Endothelial cell of umbilical vein (primary cell): ENCODE measurements at regions not wholly inside any gene's neighbourhood (a gene's known extent, or its start where the extent isn't known, plus 50 kb on each side); places are given as distances from the start of the nearest gene placed in this dataset.
A peak's percentile ranks its signal among the peaks of the same experiment; 100 is the strongest.
"Not testable (repeated sequence)": the region's sequence is repeated elsewhere in the genome, so short reads cannot be mapped to it uniquely, and the experiment has no call there.

Source experiments
- BruUV-seq: library from RNA; stranded (reverse); fragments of 400-500 nt; replicated peaks from 2 replicates; lab custom pipeline; 2021; lab: Mats Ljungman, UMichigan
- CTCF ChIA-PET: fragments of 300-600, 350-600 bp; sonication (Branson Sonifier 250); formaldehyde crosslinking; loops from one replicate; lab custom pipeline; 2021; ENCODE audit warnings: antibody characterized with exemption, inconsistent platforms; lab: Charles Lee
- POLR2A ChIA-PET: fragments of 300-600, 350-600 bp; sonication (Branson Sonifier 250); formaldehyde crosslinking; loops from one replicate; lab custom pipeline; 2021; ENCODE audit warnings: antibody characterized with exemption, inconsistent platforms; lab: Charles Lee
- DNase-seq: peaks from one replicate; pipeline ENCODE4 v3.0.0-alpha.2; 2011; ENCODE audit warnings: low read depth, low spot score
- FAIRE-seq: peaks from 2 replicates; lab custom pipeline; 2011; peaks lifted over from hg19 to GRCh38; lab: Jason Lieb, UNC
- H2AFZ ChIP-seq: 2 replicates; pipeline ENCODE4 v1.6.0; 2012; ENCODE audit warnings: low read depth, low read length, control low read depth, inconsistent platforms
- H3K27ac ChIP-seq: 2 replicates; pipeline ENCODE4 v1.5.1; 2011; ENCODE audit warnings: low read depth, mild to moderate bottlenecking, control low read depth, low read length, moderate library complexity; ENCODE audit not compliant: insufficient read depth
- H3K27me3 ChIP-seq, 2 experiments: 2 replicates each; pipeline versions ENCODE4 v1.6.0 to v1.6.1; 2011; ENCODE audit warnings: low read length in 2 of 2, mixed read lengths in 1 of 2; ENCODE audit not compliant: control insufficient read depth in 2 of 2, insufficient read depth in 2 of 2
- H3K36me3 ChIP-seq, 2 experiments: 2 replicates in 1 of 2; 3 replicates in 1 of 2; pipeline ENCODE4 v1.5.1; 2011; ENCODE audit warnings: low read length in 2 of 2, mild to moderate bottlenecking in 1 of 2, moderate library complexity in 1 of 2; ENCODE audit not compliant: control insufficient read depth in 2 of 2, insufficient read depth in 2 of 2; ENCODE audit errors: extremely low read depth in 1 of 2
- H3K4me1 ChIP-seq: 3 replicates; pipeline ENCODE4 v1.5.1; 2011; ENCODE audit warnings: mild to moderate bottlenecking, low read length; ENCODE audit not compliant: control insufficient read depth, insufficient read depth; ENCODE audit errors: extremely low read depth
- H3K4me2 ChIP-seq: 2 replicates; pipeline ENCODE4 v1.6.1; 2011; ENCODE audit warnings: low read length, control low read depth, mixed read lengths; ENCODE audit not compliant: insufficient read depth
- H3K4me3 ChIP-seq, 3 experiments: fragments of 200-600 bp in 1 of 3; sonication (generic), shearing (Covaris generic) in 1 of 3; replicated peaks in 1 of 3; 2 replicates each; pipeline ENCODE4 v1.5.1; 2011 to 2016; ENCODE audit warnings: control low read depth in 3 of 3, low read length in 3 of 3, mild to moderate bottlenecking in 2 of 3, inconsistent platforms in 1 of 3, low read depth in 1 of 3, moderate library complexity in 1 of 3; ENCODE audit not compliant: insufficient read depth in 1 of 3
- H3K79me2 ChIP-seq: 2 replicates; pipeline ENCODE4 v1.6.0; 2012; ENCODE audit warnings: low read length, inconsistent platforms; ENCODE audit not compliant: control insufficient read depth, insufficient read depth
- H3K9ac ChIP-seq: replicated peaks from 2 replicates; pipeline ENCODE3; 2011; ENCODE audit warnings: low read length, control low read depth; ENCODE audit not compliant: insufficient read depth; ENCODE audit errors: extremely low read depth
- H3K9me1 ChIP-seq: replicated peaks from 3 replicates; pipeline ENCODE4 v1.6.0; 2011; ENCODE audit warnings: mild to moderate bottlenecking, low read length; ENCODE audit not compliant: control insufficient read depth, insufficient read depth; ENCODE audit errors: extremely low read depth
- H3K9me3 ChIP-seq: replicated peaks from 2 replicates; pipeline ENCODE4 v1.5.1; 2012; ENCODE audit warnings: low read length, inconsistent platforms; ENCODE audit not compliant: control insufficient read depth, insufficient read depth
- H4K20me1 ChIP-seq: replicated peaks from 2 replicates; pipeline ENCODE3; 2011; ENCODE audit warnings: mild to moderate bottlenecking, low read length; ENCODE audit not compliant: control insufficient read depth, insufficient read depth; ENCODE audit errors: extremely low read depth
- CTCF ChIP-seq, 2 donors: IDR thresholded peaks; 1 replicate in 1 of 2; 2 replicates in 1 of 2; pipeline ENCODE4 v1.5.1; 2011; ENCODE audit warnings: low read length in 2 of 2, mild to moderate bottlenecking in 2 of 2, moderate library complexity in 2 of 2, control low read depth in 1 of 2, inconsistent platforms in 1 of 2, low read depth in 1 of 2; ENCODE audit not compliant: insufficient read depth in 1 of 2; ENCODE audit errors: extremely low read depth in 1 of 2
- POLR2AphosphoS5 ChIP-seq: IDR thresholded peaks from 2 replicates; pipeline ENCODE4 v1.6.1; 2012; ENCODE audit warnings: low read depth, mild to moderate bottlenecking, control low read depth, low read length, moderate library complexity; ENCODE audit not compliant: insufficient read depth
- dilution Hi-C: fragments of 300-500 bp; cut with MboI; formaldehyde crosslinking; loops from one replicate; pipeline ENCODE4 v1.15.0; 2019; ENCODE audit warnings: low sequenced_read_pairs; ENCODE audit not compliant: extremely low pct_ligation_motif_present
- intact Hi-C: fragments of 100-400 bp; cut with micrococcal nuclease; formaldehyde crosslinking; loops from one replicate; pipeline ENCODE4 v1.10.0; 2022

DNA sequence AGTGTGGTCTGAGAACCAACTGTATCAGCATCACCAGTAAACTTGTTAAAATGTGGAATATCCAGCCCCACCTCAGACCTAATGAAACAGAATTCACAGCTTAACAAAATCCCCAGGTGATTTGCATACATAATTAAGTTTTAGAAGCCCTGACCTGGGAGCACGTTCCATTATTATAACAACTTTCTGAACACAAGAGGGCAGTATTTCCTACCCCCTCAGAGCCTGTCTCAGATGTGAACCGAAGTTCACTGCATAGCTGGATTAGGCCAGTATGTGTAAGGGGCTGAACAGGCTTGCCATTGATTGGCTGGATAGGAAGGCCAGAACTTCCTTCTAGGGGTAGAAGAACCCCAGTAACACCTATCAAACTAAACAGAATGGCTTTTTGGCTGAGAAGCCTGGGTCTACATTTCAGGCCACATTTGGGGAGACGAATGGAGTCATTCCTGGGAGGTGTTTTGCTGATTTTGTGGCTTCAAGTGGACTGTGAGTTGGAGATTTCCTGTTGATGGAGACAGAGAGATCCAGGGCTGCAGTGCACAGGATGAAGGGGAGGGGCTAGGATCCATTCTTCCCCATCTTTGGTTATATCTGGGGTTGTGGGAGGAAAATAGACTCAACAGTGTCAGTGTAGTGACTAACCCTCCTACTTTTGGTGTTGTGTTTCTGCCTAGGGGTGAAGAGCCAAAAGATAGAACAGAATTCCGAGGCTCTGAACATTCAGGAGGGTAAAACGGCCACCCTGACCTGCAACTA, 94.7 kb upstream of the OR4E1 start:
- H3K9me1 ChIP-seq: no peaks in the 10 kb centered on the region
- POLR2A ChIA-PET: no interaction called here
- H4K20me1 ChIP-seq: no peaks in the 10 kb centered on the region
- dilution Hi-C loops: no loop called here
- no peak overlapping the region for H3K4me2 ChIP-seq
- FAIRE-seq (no peak), DNase-seq (peak; percentile 38)
- no peaks in the 10 kb centered on the region for H3K4me1 ChIP-seq
- no peaks in the 10 kb centered on the region for H3K36me3 ChIP-seq
- no peak overlapping the region for H3K4me3 ChIP-seq
- CTCF ChIA-PET: interaction anchor here (0.5 to 2.8 kb wide), 8 partner anchors 11 to 629 kb away, joined by 3 to 11 read pairs (median 4); no protein-coding TSS in a partner anchor
- no peak overlapping the region for H3K9ac ChIP-seq
- no peaks in the 10 kb centered on the region for H3K79me2 ChIP-seq
- no peak overlapping the region for H3K27ac ChIP-seq
- intact Hi-C loops: no loop called here
- no TSS peak for BruUV-seq
- no peaks in the 10 kb centered on the region for H3K9me3 ChIP-seq
- peaks cover 1 to 3% of the 10 kb centered on the region in 2 experiments for H3K27me3 ChIP-seq
- no peak for TF ChIP-seq POLR2AphosphoS5
- TF ChIP-seq CTCF (IDR thresholded peaks at IDR 0.05; ENCODE audit: extremely low read depth in 1 of 2, insufficient read depth in 1 of 2, low read depth in 1 of 2, low read length in 2 of 2): peak; percentile 45 to 46
- no peak overlapping the region for H2AFZ ChIP-seq

- H3K79me2 ChIP-seq, H3K4me3 ChIP-seq, H3K9me1 ChIP-seq, H3K4me1 ChIP-seq, H3K9me3 ChIP-seq, intact Hi-C loops, dilution Hi-C loops, H3K9ac ChIP-seq, H3K27me3 ChIP-seq, H3K27ac ChIP-seq, H3K36me3 ChIP-seq, H4K20me1 ChIP-seq, DNase-seq, POLR2A ChIA-PET, FAIRE-seq, BruUV-seq, H2AFZ ChIP-seq, H3K4me2 ChIP-seq: not testable (repeated sequence)
- CTCF ChIA-PET: interaction anchor here (1.2 kb wide), 1 partner anchor 12 kb away, joined by 3 read pairs; no protein-coding TSS in a partner anchor
These were observed 86.7 kb upstream of the OR4E1 start for GRCh38 chr14:21760360-21760759.
